ENCODE measurements at regions not wholly inside any gene's neighbourhood (a gene's known extent, or its start where the extent isn't known, plus 50 kb on each side); places are given as distances from the start of the nearest gene placed in this dataset.

- no peaks in the 10 kb centered on the region for H3K36me3 Mint-ChIP-seq
- ATAC-seq (no peak), DNase-seq (ENCODE audit: low spot score in 2 of 2) (no peak)
- H3K9me3 Mint-ChIP-seq: no peaks in the 10 kb centered on the region
- no peak overlapping the region for H3K27ac Mint-ChIP-seq
Observed at GRCh38 chr13:106371024-106371423, 164.4 kb downstream of the EFNB2 start.

- H3K27ac Mint-ChIP-seq: no peak overlapping the region
- ATAC-seq: no peak
- peaks cover 0 to 3% of the 10 kb centered on the region in 2 donors for H3K9me3 Mint-ChIP-seq
- DNase-seq (ENCODE audit: low spot score in 2 of 2): no peak
- peaks cover 0 to 2% of the 10 kb centered on the region in 2 donors for H3K36me3 Mint-ChIP-seq
Observed at GRCh38 chr13:106369858-106370257, 165.6 kb downstream of the EFNB2 start.

- Mint-ChIP-seq H3K9me3 (peaks cover 0 to 5% of the 10 kb centered on the region in 2 donors), H3K36me3 (peaks cover 0 to 4% of the 10 kb centered on the region in 2 donors), H3K27ac (no peak overlapping the region)
- ATAC-seq (no peak), DNase-seq (ENCODE audit: low spot score in 2 of 2) (no peak)
Observed at GRCh38 chr13:106369091-106369490, 166.4 kb downstream of the EFNB2 start.

GRCh38 chr13:106367361-106367971, 168.0 kb downstream of the EFNB2 start:
- H3K36me3 Mint-ChIP-seq: peaks cover 0 to 4% of the 10 kb centered on the region in 2 donors
- H3K9me3 Mint-ChIP-seq: peaks cover 0 to 5% of the 10 kb centered on the region in 2 donors
- DNase-seq (ENCODE audit: low spot score in 2 of 2) (no peak), ATAC-seq (no peak)
- H3K27ac Mint-ChIP-seq: no peak overlapping the region

- DNase-seq (ENCODE audit: low spot score in 2 of 2) (no peak), ATAC-seq (no peak)
- no peak overlapping the region for H3K27ac Mint-ChIP-seq
- H3K9me3 Mint-ChIP-seq: peaks cover 0 to 5% of the 10 kb centered on the region in 2 donors
- H3K36me3 Mint-ChIP-seq: peaks cover 0 to 4% of the 10 kb centered on the region in 2 donors
Observed at GRCh38 chr13:106362707-106363106, 172.8 kb downstream of the EFNB2 start.

GRCh38 chr13:106361621-106362020, 173.8 kb downstream of the EFNB2 start:
- H3K27ac Mint-ChIP-seq: no peak overlapping the region
- ATAC-seq (no peak), DNase-seq (ENCODE audit: low spot score in 2 of 2) (no peak)
- H3K36me3 Mint-ChIP-seq: peaks cover 0 to 4% of the 10 kb centered on the region in 2 donors
- H3K9me3 Mint-ChIP-seq: peaks cover 0 to 5% of the 10 kb centered on the region in 2 donors

- ATAC-seq: no peak
- no peaks in the 10 kb centered on the region for H3K36me3 Mint-ChIP-seq
- H3K27ac Mint-ChIP-seq: no peak overlapping the region
- no peak for DNase-seq (ENCODE audit: low spot score in 2 of 2)
- no peaks in the 10 kb centered on the region for H3K9me3 Mint-ChIP-seq
Observed at GRCh38 chr13:106357198-106357597, 178.3 kb downstream of the EFNB2 start.

- no peak for DNase-seq (ENCODE audit: low spot score in 2 of 2)
- Mint-ChIP-seq H3K9me3 (no peaks in the 10 kb centered on the region), H3K27ac (no peak overlapping the region), H3K36me3 (no peaks in the 10 kb centered on the region)
- ATAC-seq: no peak
Observed at GRCh38 chr13:106355866-106356265, 179.6 kb downstream of the EFNB2 start.

- DNase-seq (ENCODE audit: low spot score in 2 of 2) (no peak), ATAC-seq (no peak)
- Mint-ChIP-seq H3K36me3 (no peaks in the 10 kb centered on the region), H3K27ac (no peak overlapping the region), H3K9me3 (no peaks in the 10 kb centered on the region)
Observed at GRCh38 chr13:106354961-106355360, 180.5 kb downstream of the EFNB2 start.

GRCh38 chr13:106352850-106353249, 182.6 kb downstream of the EFNB2 start:
- no peaks in the 10 kb centered on the region for H3K9me3 Mint-ChIP-seq
- ATAC-seq (no peak), DNase-seq (ENCODE audit: low spot score in 2 of 2) (no peak)
- H3K36me3 Mint-ChIP-seq: no peaks in the 10 kb centered on the region
- no peak overlapping the region for H3K27ac Mint-ChIP-seq

- no peak overlapping the region for H3K27ac Mint-ChIP-seq
- no peaks in the 10 kb centered on the region for H3K9me3 Mint-ChIP-seq
- DNase-seq (ENCODE audit: low spot score in 2 of 2) (no peak), ATAC-seq (no peak)
- no peaks in the 10 kb centered on the region for H3K36me3 Mint-ChIP-seq
Observed at GRCh38 chr13:106351251-106351650, 184.2 kb downstream of the EFNB2 start.

- Mint-ChIP-seq H3K9me3 (no peaks in the 10 kb centered on the region), H3K27ac (no peak overlapping the region), H3K36me3 (no peaks in the 10 kb centered on the region)
- ATAC-seq (no peak), DNase-seq (ENCODE audit: low spot score in 2 of 2) (no peak)
Observed at GRCh38 chr13:106350208-106350607, 185.3 kb downstream of the EFNB2 start.

GRCh38 chr13:106349080-106349931, 186.2 kb downstream of the EFNB2 start:
- ATAC-seq (no peak), DNase-seq (ENCODE audit: low spot score in 2 of 2) (no peak)
- Mint-ChIP-seq H3K36me3 (no peaks in the 10 kb centered on the region), H3K9me3 (no peaks in the 10 kb centered on the region), H3K27ac (no peak overlapping the region)

- no peak overlapping the region for H3K27ac Mint-ChIP-seq
- no peaks in the 10 kb centered on the region for H3K36me3 Mint-ChIP-seq
- no peaks in the 10 kb centered on the region for H3K9me3 Mint-ChIP-seq
- no peak for ATAC-seq
- DNase-seq (ENCODE audit: low spot score in 2 of 2): no peak
Observed at GRCh38 chr13:106348075-106348840, 187.2 kb downstream of the EFNB2 start.

GRCh38 chr13:106344342-106344741, 191.1 kb downstream of the EFNB2 start:
- Mint-ChIP-seq H3K36me3 (peaks cover 5 to 12% of the 10 kb centered on the region in 2 donors), H3K9me3 (peaks cover 12 to 14% of the 10 kb centered on the region in 2 donors), H3K27ac (no peak overlapping the region)
- no peak for DNase-seq (ENCODE audit: low spot score in 2 of 2)
- ATAC-seq: no peak

GRCh38 chr13:106343836-106344235, 191.6 kb downstream of the EFNB2 start:
- peaks cover 15 to 17% of the 10 kb centered on the region in 2 donors for H3K9me3 Mint-ChIP-seq
- H3K36me3 Mint-ChIP-seq: peaks cover 5 to 16% of the 10 kb centered on the region in 2 donors
- no peak overlapping the region for H3K27ac Mint-ChIP-seq
- ATAC-seq (no peak), DNase-seq (ENCODE audit: low spot score in 2 of 2) (no peak)

- peaks cover 22 to 24% of the 10 kb centered on the region in 2 donors for H3K9me3 Mint-ChIP-seq
- ATAC-seq (no peak), DNase-seq (ENCODE audit: low spot score in 2 of 2) (no peak)
Observed at GRCh38 chr13:106340249-106340648, 195.2 kb downstream of the EFNB2 start.

More at GRCh38 chr13:106340249-106340648, 195.2 kb downstream of the EFNB2 start:
- H3K36me3 Mint-ChIP-seq: peaks cover 5 to 22% of the 10 kb centered on the region in 2 donors
- H3K27ac Mint-ChIP-seq: no peak overlapping the region

Measured in activated naive CD4-positive, alpha-beta T cell treated with anti-CD3 and anti-CD28 coated beads, Interleukin-2, amount 50 U/mL, for 72 hours (primary cell).